SK-N-SH (cell line): ENCODE measurements at regions not wholly inside any gene's neighbourhood (a gene's known extent, or its start where the extent isn't known, plus 50 kb on each side); places are given as distances from the start of the nearest gene placed in this dataset.

ENCODE experiments used
- CTCF ChIA-PET: fragments of 300-600, 350-600 bp; formaldehyde crosslinking; extraction: SDS; loops from one replicate; lab custom pipeline; 2021; lab: Yijun Ruan, JAX
- POLR2A ChIA-PET: fragments of 350-600 bp; sonication (Branson Sonifier 250); formaldehyde crosslinking; extraction: SDS; loops from one replicate; lab custom pipeline; 2020; ENCODE audit warnings: antibody characterized with exemption, inconsistent platforms; lab: Yijun Ruan, JAX
- DNase-seq: peaks from one replicate; pipeline ENCODE4 v3.0.0; 2012
- H2AFZ ChIP-seq: fragments of 200-600 bp; sonication (generic); 2 replicates; pipeline ENCODE4 v1.8.1; 2016; ENCODE audit warnings: antibody characterized with exemption, mild to moderate bottlenecking, low read depth
- H3F3A ChIP-seq: fragments of 200-600 bp; sonication (generic); replicated peaks from 2 replicates; pipeline ENCODE3; 2016; ENCODE audit warnings: antibody characterized with exemption, mild to moderate bottlenecking; ENCODE audit not compliant: insufficient read depth
- H3K27ac ChIP-seq, 2 experiments: fragments of 200-500 bp in 1 of 2; fragments of 200-600 bp in 1 of 2; sonication (Bioruptor generic) in 1 of 2; sonication (generic), shearing (Covaris generic) in 1 of 2; 2 replicates each; pipeline versions ENCODE4 v1.5.1 to v1.6.1; 2014 to 2016; ENCODE audit warnings: low read depth in 2 of 2, inconsistent platforms in 1 of 2, low read length in 1 of 2, mild to moderate bottlenecking in 1 of 2, mixed read lengths in 1 of 2
- H3K27me3 ChIP-seq: fragments of 200-600 bp; sonication (generic), shearing (Covaris generic); 2 replicates; pipeline ENCODE4 v1.6.1; 2016; ENCODE audit warnings: mixed run types; ENCODE audit not compliant: insufficient read depth
- H3K36me3 ChIP-seq, 2 experiments: fragments of 200-500 bp in 1 of 2; fragments of 200-600 bp in 1 of 2; sonication (Bioruptor generic) in 1 of 2; sonication (generic) in 1 of 2; replicated peaks in 1 of 2; 2 replicates each; pipeline versions ENCODE3 to v1.5.1; 2014 to 2016; ENCODE audit warnings: low read length in 1 of 2, mild to moderate bottlenecking in 1 of 2; ENCODE audit not compliant: insufficient read depth in 2 of 2, control insufficient read depth in 1 of 2
- H3K4me1 ChIP-seq, 2 experiments: fragments of 200-500 bp in 1 of 2; fragments of 200-600 bp in 1 of 2; sonication (Bioruptor generic) in 1 of 2; sonication (generic), shearing (Covaris generic) in 1 of 2; 2 replicates each; pipeline versions ENCODE4 v1.5.1 to v1.6.1; 2014 to 2016; ENCODE audit warnings: low read depth in 1 of 2, low read length in 1 of 2, mixed run types in 1 of 2; ENCODE audit not compliant: insufficient read depth in 2 of 2, control insufficient read depth in 1 of 2
- H3K4me2 ChIP-seq: fragments of 200-600 bp; sonication (generic), shearing (Covaris generic); 2 replicates; pipeline ENCODE4 v1.6.1; 2017; ENCODE audit warnings: mixed run types
- H3K4me3 ChIP-seq, 2 experiments: fragments of 200-500 bp in 1 of 2; fragments of 200-600 bp in 1 of 2; sonication (Bioruptor generic) in 1 of 2; sonication (generic), shearing (Covaris generic) in 1 of 2; 2 replicates each; pipeline versions ENCODE4 v1.5.1 to v1.8.1; 2014 to 2016; ENCODE audit warnings: low read depth in 2 of 2, inconsistent platforms in 1 of 2, low read length in 1 of 2, mild to moderate bottlenecking in 1 of 2, mixed read lengths in 1 of 2, moderate library complexity in 1 of 2
- H3K79me2 ChIP-seq: fragments of 200-600 bp; sonication (generic); 2 replicates; pipeline ENCODE4 v1.8.1; 2017; ENCODE audit warnings: mild to moderate bottlenecking; ENCODE audit not compliant: insufficient read depth
- H3K9ac ChIP-seq: fragments of 200-600 bp; sonication (generic); 2 replicates; pipeline ENCODE4 v1.6.1; 2017; ENCODE audit warnings: mixed run types
- H3K9me2 ChIP-seq: fragments of 200-600 bp; sonication (generic); 2 replicates; pipeline ENCODE4 v1.6.1; 2017; ENCODE audit warnings: mixed run types
- H3K9me3 ChIP-seq: fragments of 200-600 bp; sonication (generic); 2 replicates; pipeline ENCODE4 v1.6.1; 2017; ENCODE audit warnings: mixed run types, mild to moderate bottlenecking, moderate library complexity
- H4K20me1 ChIP-seq: fragments of 200-600 bp; sonication (generic); 2 replicates; pipeline ENCODE4 v1.6.1; 2017; ENCODE audit warnings: mild to moderate bottlenecking, mixed run types; ENCODE audit not compliant: insufficient read depth
- CHD2 ChIP-seq: fragments of 150-350 bp; IDR thresholded peaks from 2 replicates; pipeline ENCODE4 v1.6.1; 2018; ENCODE audit warnings: low read length; ENCODE audit not compliant: partially characterized antibody
- CTCF ChIP-seq: fragments of 200-600 bp; sonication (generic); IDR thresholded peaks from 2 replicates; pipeline ENCODE4 v1.6.1; 2017; ENCODE audit warnings: antibody characterized with exemption, mild to moderate bottlenecking, moderate library complexity
- EP300 ChIP-seq, 2 experiments: IDR thresholded peaks; 2 replicates each; pipeline versions ENCODE4 v1.4.0 to v1.6.1; 2012; ENCODE audit warnings: borderline replicate concordance in 1 of 2, low read depth in 1 of 2, low read length in 1 of 2
- FOXJ3 ChIP-seq: sonication (generic); formaldehyde crosslinking; IDR thresholded peaks from 2 replicates; pipeline ENCODE4 v1.5.1; 2020; ENCODE audit warnings: mild to moderate bottlenecking, missing genetic modification reagents
- FOXM1 ChIP-seq: IDR thresholded peaks from 2 replicates; pipeline ENCODE4 v1.4.0; 2012; ENCODE audit warnings: low read depth, mild to moderate bottlenecking
- GABPA ChIP-seq: IDR thresholded peaks from 2 replicates; pipeline ENCODE4 v1.4.0; 2012; ENCODE audit warnings: low read depth, mild to moderate bottlenecking
- IRF3 ChIP-seq: fragments of 150-350 bp; IDR thresholded peaks from 2 replicates; pipeline ENCODE4 v1.6.1; 2016; ENCODE audit warnings: mild to moderate bottlenecking, low read depth, low read length
- JUND ChIP-seq: IDR thresholded peaks from 2 replicates; pipeline ENCODE4 v1.4.0; 2012
- MEF2A ChIP-seq: IDR thresholded peaks from 2 replicates; pipeline ENCODE4 v1.4.0; 2012; ENCODE audit warnings: low read depth, borderline replicate concordance
- MXI1 ChIP-seq: IDR thresholded peaks from 2 replicates; pipeline ENCODE4 v1.6.1; 2012; ENCODE audit warnings: mild to moderate bottlenecking, low read depth, low read length, improper control_type of control experiment
- NFIC ChIP-seq: IDR thresholded peaks from 2 replicates; pipeline ENCODE4 v1.4.0; 2012; ENCODE audit warnings: borderline replicate concordance
- NRF1 ChIP-seq: IDR thresholded peaks from 2 replicates; pipeline ENCODE4 v1.6.1; 2012; ENCODE audit warnings: low read depth, mild to moderate bottlenecking, low read length
- POLR2AphosphoS5 ChIP-seq: IDR thresholded peaks from 2 replicates; pipeline ENCODE4 v1.6.1; 2012; ENCODE audit warnings: low read depth, low read length
- RAD21 ChIP-seq: IDR thresholded peaks from 2 replicates; pipeline ENCODE4 v1.6.1; 2012; ENCODE audit warnings: mild to moderate bottlenecking, low read length
- RCOR1 ChIP-seq: fragments of 150-350 bp; IDR thresholded peaks from 2 replicates; pipeline ENCODE4 v1.6.1; 2017; ENCODE audit warnings: antibody characterized with exemption, low read length
- RXRA ChIP-seq: IDR thresholded peaks from 2 replicates; pipeline ENCODE4 v1.4.0; 2012; ENCODE audit warnings: low read depth, mild to moderate bottlenecking, borderline replicate concordance
- SMC3 ChIP-seq: IDR thresholded peaks from 2 replicates; pipeline ENCODE4 v1.6.1; 2012; ENCODE audit warnings: low read depth, low read length, improper control_type of control experiment
- TCF12 ChIP-seq: IDR thresholded peaks from 2 replicates; pipeline ENCODE4 v1.4.0; 2012
- USF1 ChIP-seq: IDR thresholded peaks from 2 replicates; pipeline ENCODE4 v1.4.0; 2012; ENCODE audit warnings: low read depth, borderline replicate concordance
- WGBS: methylation state at CpG from one replicate; pipeline ENCODE4 v1.1.6; 2017; ENCODE audit warnings: low lambda C conversion rate; 5-methylcytosine and 5-hydroxymethylcytosine counted together
- TF ChIP-seq, protein P1 (sequence below): fragments of 150-350 bp; IDR thresholded peaks from 2 replicates; pipeline ENCODE4 v1.6.1; 2017; ENCODE audit warnings: antibody characterized with exemption, low read length, low read depth, borderline replicate concordance
- TF ChIP-seq, protein P2 (sequence below): IDR thresholded peaks from 2 replicates; pipeline ENCODE4; 2012

GRCh38 chr6:68031054-68031453 lies 604.0 kb upstream of the ADGRB3 start:
- Histone ChIP-seq H3K9me3 (no peaks in the 10 kb centered on the region), H3F3A (no peaks in the 10 kb centered on the region), H3K36me3 (no peaks in the 10 kb centered on the region), H3K27ac (no peak overlapping the region), H3K27me3 (no peaks in the 10 kb centered on the region), H3K4me2 (no peak overlapping the region), H3K9me2 (no peaks in the 10 kb centered on the region), H2AFZ (no peak overlapping the region), H3K9ac (no peak overlapping the region), H4K20me1 (no peaks in the 10 kb centered on the region), H3K4me1 (no peaks in the 10 kb centered on the region), H3K4me3 (no peak overlapping the region), H3K79me2 (no peaks in the 10 kb centered on the region)
- 60% methylated on average over 1 of the region's 1 CpG for WGBS
- DNase-seq: no peak
- TF ChIP-seq TCF12 (no peak), IRF3 (no peak), POLR2AphosphoS5 (no peak), USF1 (no peak), JUND (no peak), EP300 (IDR thresholded peaks at IDR 0.05; ENCODE audit: borderline replicate concordance in 1 of 2, low read depth in 1 of 2, low read length in 1 of 2) (no peak), CHD2 (no peak), NFIC (no peak), RCOR1 (no peak), MEF2A (no peak)
- TF ChIP-seq, protein P1, sequence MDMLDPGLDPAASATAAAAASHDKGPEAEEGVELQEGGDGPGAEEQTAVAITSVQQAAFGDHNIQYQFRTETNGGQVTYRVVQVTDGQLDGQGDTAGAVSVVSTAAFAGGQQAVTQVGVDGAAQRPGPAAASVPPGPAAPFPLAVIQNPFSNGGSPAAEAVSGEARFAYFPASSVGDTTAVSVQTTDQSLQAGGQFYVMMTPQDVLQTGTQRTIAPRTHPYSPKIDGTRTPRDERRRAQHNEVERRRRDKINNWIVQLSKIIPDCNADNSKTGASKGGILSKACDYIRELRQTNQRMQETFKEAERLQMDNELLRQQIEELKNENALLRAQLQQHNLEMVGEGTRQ: no peak
- TF ChIP-seq, protein P2, sequence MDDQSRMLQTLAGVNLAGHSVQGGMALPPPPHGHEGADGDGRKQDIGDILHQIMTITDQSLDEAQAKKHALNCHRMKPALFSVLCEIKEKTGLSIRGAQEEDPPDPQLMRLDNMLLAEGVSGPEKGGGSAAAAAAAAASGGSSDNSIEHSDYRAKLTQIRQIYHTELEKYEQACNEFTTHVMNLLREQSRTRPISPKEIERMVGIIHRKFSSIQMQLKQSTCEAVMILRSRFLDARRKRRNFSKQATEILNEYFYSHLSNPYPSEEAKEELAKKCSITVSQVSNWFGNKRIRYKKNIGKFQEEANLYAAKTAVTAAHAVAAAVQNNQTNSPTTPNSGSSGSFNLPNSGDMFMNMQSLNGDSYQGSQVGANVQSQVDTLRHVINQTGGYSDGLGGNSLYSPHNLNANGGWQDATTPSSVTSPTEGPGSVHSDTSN: no peak
- POLR2A ChIA-PET: no interaction called here
- CTCF ChIA-PET: no interaction called here

- H3K27me3 ChIP-seq: no peaks in the 10 kb centered on the region
- WGBS: 66% methylated on average over 3 of the region's 3 CpGs
- H3K9me3 ChIP-seq: no peaks in the 10 kb centered on the region
- ChIA-PET POLR2A (no interaction called here), CTCF (no interaction called here)
- H3K36me3 ChIP-seq: no peaks in the 10 kb centered on the region
- no peak overlapping the region for H3K9ac ChIP-seq
- no peaks in the 10 kb centered on the region for H4K20me1 ChIP-seq
- H3K4me2 ChIP-seq: no peak overlapping the region
- no peak for DNase-seq
- no peaks in the 10 kb centered on the region for H3K9me2 ChIP-seq
- no peak overlapping the region for H2AFZ ChIP-seq
- no peaks in the 10 kb centered on the region for H3K4me1 ChIP-seq
- H3F3A ChIP-seq: no peaks in the 10 kb centered on the region
- H3K79me2 ChIP-seq: no peaks in the 10 kb centered on the region
- no peak overlapping the region for H3K4me3 ChIP-seq
- H3K27ac ChIP-seq: no peak overlapping the region
- TF ChIP-seq JUND (no peak), RXRA (no peak), FOXJ3 (CRISPR knock-in tag) (no peak), CTCF (no peak), MXI1 (no peak), NRF1 (no peak), SMC3 (no peak), GABPA (no peak), FOXM1 (no peak), TCF12 (no peak), IRF3 (no peak), RAD21 (no peak), USF1 (no peak)
These were observed 608.6 kb upstream of the ADGRB3 start for GRCh38 chr6:68026483-68026882.
